Panc1 (cell line): ENCODE measurements at regions not wholly inside any gene's neighbourhood (a gene's known extent, or its start where the extent isn't known, plus 50 kb on each side); places are given as distances from the start of the nearest gene placed in this dataset.

ENCODE experiments used
- SIN3A ChIP-seq: IDR thresholded peaks from 2 replicates; pipeline ENCODE4 v1.6.1; 2012; ENCODE audit warnings: low read depth, mild to moderate bottlenecking, low read length, moderate library complexity, borderline replicate concordance; ENCODE audit not compliant: insufficient read depth
- TF ChIP-seq, protein P1 (sequence below): fragments of 450-650 bp; IDR thresholded peaks from 2 replicates; pipeline ENCODE4 v1.5.1; 2017; ENCODE audit warnings: mild to moderate bottlenecking

DNA sequence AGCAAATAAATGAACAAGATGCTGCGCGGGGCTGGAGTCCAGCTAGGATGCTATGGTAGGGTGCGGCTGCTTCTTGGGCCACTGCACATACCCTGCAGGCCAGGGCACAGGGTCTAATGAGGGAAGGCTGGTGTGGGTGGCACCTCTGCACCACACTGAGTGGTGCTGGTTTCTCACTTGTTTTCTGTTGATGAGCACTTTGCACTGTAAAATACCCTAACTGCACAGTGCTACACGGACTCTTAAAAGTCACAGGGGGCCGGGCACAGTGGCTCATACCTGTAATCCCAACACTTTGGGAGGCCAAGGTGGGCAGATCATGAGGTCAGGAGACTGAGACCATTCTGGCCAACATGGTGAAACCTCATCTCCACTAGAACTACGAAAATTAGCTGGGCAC is 52.7 kb upstream of the DMRT1 start:
- TF ChIP-seq SIN3A: no peak
- TF ChIP-seq, protein P1, sequence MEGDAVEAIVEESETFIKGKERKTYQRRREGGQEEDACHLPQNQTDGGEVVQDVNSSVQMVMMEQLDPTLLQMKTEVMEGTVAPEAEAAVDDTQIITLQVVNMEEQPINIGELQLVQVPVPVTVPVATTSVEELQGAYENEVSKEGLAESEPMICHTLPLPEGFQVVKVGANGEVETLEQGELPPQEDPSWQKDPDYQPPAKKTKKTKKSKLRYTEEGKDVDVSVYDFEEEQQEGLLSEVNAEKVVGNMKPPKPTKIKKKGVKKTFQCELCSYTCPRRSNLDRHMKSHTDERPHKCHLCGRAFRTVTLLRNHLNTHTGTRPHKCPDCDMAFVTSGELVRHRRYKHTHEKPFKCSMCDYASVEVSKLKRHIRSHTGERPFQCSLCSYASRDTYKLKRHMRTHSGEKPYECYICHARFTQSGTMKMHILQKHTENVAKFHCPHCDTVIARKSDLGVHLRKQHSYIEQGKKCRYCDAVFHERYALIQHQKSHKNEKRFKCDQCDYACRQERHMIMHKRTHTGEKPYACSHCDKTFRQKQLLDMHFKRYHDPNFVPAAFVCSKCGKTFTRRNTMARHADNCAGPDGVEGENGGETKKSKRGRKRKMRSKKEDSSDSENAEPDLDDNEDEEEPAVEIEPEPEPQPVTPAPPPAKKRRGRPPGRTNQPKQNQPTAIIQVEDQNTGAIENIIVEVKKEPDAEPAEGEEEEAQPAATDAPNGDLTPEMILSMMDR: no peak
